HL-60 (cell line): ENCODE measurements at regions not wholly inside any gene's neighbourhood (a gene's known extent, or its start where the extent isn't known, plus 50 kb on each side); places are given as distances from the start of the nearest gene placed in this dataset.

Experiments
- CTCF ChIP-seq: IDR thresholded peaks from one replicate; pipeline ENCODE4 v1.5.1; 2011; ENCODE audit warnings: low read length, control low read depth, inconsistent platforms; ENCODE audit not compliant: insufficient read depth
- POLR2AphosphoS5 ChIP-seq: IDR thresholded peaks from 2 replicates; pipeline ENCODE4 v1.6.1; 2012; ENCODE audit warnings: low read depth

DNA sequence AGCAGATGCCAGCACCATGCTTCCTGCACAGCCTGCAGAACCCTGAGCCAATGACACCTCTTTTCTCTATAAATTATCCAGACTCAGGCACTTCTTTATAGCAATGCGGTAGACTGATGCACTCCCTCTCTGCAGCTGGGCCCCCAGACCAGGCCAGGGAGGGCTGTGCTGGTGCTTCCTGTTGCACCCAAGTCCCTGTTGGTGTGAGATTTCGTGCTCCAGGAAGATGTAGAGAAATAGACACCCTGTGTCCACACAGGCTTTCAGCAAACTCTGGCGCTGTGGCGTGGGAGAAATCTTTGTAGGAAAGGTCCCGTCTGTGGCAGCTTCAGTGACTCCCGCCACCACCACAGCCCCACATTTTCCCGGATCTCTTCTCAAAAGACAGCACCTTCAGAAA lies 572.2 kb downstream of the GALR1 start:
- TF ChIP-seq CTCF (no peak), POLR2AphosphoS5 (no peak)
